GM19438 (cell line): ENCODE measurements at regions not wholly inside any gene's neighbourhood (a gene's known extent, or its start where the extent isn't known, plus 50 kb on each side); places are given as distances from the start of the nearest gene placed in this dataset.
"Not testable (repeated sequence)": the region's sequence is repeated elsewhere in the genome, so short reads cannot be mapped to it uniquely, and the experiment has no call there.

ENCODE experiments used
- ATAC-seq: cut with Tn5 transposase; IDR thresholded peaks from one replicate; pipeline ENCODE4 v1.9.1; 2021; ENCODE audit warnings: low read depth; ENCODE audit not compliant: unreplicated experiment

GRCh38 chr6:94559829-94560537 is 1017.4 kb upstream of the MANEA start:
- ATAC-seq: no peak

DNA sequence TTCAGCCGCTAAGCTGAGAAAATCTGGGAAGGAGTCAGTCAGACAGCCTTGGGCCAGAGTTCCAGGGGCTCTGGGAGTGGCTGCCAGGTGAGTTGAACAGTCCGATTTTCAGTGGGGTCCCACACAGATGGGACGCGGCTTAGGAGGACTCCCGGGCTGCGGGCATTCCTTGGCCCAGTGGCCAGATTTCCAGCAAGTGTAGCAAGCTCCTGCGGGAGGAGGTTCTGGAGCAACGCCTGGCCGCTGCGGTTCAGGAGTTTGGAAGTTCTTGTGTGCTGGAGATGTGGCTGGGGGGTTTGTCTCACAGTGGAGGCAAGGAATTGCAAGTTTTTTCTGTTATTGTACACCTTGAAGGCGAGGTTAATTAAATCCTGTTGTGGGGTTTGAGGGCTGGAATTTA is 1020.1 kb upstream of the MANEA start:
- not testable (repeated sequence) for ATAC-seq

GRCh38 chr6:94548201-94548600 is 1029.1 kb upstream of the MANEA start:
- no peak for ATAC-seq

DNA sequence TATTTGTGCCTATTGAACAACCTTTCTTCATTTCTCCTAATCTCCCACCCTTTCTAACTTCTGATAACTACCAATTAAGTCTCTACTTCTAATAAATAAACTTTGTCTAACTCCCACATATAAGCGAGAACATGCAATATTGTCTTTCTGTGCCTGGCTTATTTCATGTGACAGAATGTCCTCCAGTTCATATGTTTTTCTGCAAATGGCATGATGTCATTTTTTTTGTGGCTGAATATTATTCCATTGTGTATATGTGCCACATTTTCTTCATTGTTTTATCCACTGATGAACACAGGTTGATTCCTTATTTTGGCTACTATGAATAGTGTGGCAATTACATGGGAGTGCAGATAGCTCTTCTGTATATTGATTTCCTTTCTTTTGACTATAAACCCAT is 1041.5 kb upstream of the MANEA start:
- no peak for ATAC-seq

DNA sequence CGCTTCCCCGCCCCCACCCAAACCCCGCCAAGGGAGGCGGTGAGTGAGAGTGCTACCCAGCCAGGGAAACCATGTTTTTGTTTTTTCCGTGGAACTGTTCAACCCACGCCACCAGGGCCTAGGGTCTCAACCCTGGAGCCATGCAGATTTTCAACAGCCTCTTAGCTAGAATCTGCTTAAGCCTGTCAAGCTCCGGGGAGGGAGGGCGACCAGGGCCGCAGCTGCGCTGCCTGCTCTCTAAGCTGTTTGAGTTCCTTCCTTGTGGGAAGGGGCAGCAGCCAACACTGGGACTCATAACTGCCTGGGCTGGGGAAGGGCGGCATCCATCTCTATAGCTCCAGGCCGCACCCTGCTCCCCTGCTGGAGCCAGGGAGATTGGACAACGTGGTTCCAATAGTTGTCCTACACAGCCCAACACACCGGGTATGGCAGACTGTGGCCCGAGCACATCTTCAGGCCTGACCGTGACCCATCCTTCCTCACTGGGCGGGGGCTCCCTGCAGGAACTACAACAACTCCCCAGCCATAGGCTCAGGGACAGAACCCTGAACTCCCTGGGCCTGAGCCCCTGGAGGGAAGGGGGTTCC is 1065.7 kb upstream of the MANEA start:
- no peak for ATAC-seq

GRCh38 chr6:94510877-94511276 is 1066.5 kb upstream of the MANEA start:
- no peak for ATAC-seq

DNA sequence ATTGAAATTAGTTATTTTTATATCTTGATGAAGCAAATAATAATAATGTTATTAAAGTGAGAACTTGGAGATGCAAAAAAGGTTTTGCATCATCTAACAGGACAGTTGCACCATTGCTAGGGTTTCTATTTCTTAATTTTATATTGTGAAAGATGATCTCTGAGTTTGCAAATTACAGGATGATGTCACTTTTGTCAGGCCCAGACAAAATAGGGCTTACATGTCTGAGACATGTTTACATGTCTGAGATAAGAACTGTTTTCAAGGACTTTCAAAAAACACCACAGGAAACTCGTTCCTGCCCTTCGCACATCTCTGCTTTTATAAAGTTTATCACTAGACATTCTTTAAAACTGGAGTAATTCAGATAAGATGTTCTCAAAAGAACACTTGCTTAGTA is 1075.8 kb upstream of the MANEA start:
- no peak for ATAC-seq

- no peak for ATAC-seq
Observed at GRCh38 chr6:94498099-94498498, 1078.7 kb upstream of the EPHA7 start.

DNA sequence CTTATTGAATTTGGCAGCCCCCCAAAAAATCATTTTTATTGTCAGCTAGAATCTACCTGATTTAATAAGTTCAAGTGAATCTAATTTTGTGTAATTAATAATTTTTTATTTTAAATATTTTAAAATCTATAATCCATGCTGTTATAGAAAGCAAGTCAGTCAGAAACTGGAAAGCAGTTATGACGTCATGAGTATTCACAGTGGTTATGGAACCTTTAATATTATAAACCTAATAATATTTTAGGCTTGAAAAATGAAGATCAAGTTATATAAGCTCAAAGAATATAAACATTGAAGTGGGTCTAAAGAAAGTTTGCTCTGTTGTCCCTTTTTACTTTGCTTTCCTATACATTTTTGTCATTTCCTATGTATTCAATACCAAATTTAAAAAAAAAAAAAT is 1075.1 kb upstream of the EPHA7 start:
- no peak for ATAC-seq

GRCh38 chr6:94487371-94487770 is 1068.0 kb upstream of the EPHA7 start:
- ATAC-seq: no peak

GRCh38 chr6:94478133-94479005 is 1059.0 kb upstream of the EPHA7 start:
- ATAC-seq: no peak

- no peak for ATAC-seq
Observed at GRCh38 chr6:94468830-94469229, 1049.5 kb upstream of the EPHA7 start.

DNA sequence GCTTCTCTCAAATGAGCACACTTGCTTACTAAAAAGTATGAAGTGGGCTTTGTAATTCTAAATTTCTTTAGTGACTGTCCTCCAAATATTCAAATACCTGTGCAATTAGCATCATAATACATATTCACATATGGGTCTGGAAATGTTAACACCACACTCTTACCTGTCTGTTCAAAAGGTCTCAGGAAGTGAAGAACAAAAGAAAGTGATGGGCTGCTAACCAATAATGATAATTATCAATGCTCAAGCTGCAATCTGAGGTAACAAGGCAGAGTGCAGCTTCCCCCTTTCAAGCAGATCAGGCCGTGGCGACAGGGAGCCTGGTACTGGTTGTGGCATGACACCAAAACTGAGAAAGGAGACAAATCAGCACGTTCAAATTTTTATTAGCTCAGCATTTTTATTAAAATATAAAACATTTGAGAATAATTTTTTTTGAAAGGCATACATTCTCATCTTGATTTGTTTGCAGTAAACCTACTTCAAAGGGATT is 1044.7 kb upstream of the EPHA7 start:
- ATAC-seq: no peak

DNA sequence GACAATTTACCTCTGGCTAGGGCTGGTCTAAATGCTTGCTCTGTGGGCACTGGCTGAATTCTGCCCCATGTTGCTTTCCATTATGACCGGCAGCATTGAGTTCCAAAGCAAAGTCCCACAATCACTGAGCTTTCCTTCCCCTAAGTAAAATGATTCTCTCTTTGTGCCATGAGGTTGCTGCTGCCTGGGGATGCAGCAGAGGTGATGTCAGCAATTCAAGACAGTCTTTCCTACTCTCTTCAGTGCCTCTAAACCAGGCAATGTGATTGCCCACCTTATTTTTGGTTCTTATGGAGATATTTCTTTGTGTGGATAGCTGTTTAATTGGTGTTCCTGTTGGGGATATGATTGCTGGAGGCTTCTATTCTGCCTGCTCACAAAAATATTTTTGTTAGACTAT is 1043.9 kb upstream of the EPHA7 start:
- no peak for ATAC-seq

- ATAC-seq: no peak
Observed at GRCh38 chr6:94462231-94462630, 1042.9 kb upstream of the EPHA7 start.

DNA sequence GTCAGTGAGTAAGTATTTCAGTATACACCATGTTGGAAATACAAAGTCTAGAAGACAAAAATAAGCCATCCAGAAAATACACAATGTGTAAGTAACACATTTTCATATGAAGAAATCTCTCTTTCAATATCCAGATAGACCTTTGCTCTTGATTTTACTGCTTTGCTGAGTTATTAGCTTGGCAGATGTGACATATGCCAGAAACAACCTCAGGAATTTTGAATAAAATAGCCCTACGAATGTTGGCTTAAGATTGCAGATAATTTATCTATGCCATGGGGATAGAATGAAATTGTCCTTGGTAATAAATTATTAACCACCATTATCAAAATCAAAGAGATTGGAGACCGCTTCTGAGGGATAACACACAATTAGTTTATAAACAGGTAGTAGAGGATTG is 1036.9 kb upstream of the EPHA7 start:
- no peak for ATAC-seq

- no peak for ATAC-seq
Observed at GRCh38 chr6:94454231-94454630, 1034.9 kb upstream of the EPHA7 start.

DNA sequence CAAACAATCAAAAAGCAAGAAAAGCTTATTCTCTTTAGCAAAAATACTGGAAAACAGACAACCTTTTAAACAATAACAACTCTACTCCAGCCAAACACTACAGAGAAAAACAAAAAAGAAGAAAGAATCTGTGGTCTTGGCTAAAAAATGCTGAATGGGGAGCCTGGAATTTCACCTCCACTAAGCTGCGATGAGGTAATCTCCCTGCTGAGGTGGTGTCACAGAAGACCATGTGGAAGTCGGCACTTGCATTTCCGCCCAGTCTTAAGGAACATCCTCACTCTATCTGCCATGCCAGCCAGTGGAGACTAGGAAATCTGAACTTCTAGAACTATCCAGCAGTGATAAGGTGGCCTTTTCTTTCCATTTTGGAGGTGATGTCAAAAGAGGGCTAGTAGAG is 1026.8 kb upstream of the EPHA7 start:
- ATAC-seq: no peak

GRCh38 chr6:94443701-94444100 is 1024.3 kb upstream of the EPHA7 start:
- ATAC-seq: no peak

DNA sequence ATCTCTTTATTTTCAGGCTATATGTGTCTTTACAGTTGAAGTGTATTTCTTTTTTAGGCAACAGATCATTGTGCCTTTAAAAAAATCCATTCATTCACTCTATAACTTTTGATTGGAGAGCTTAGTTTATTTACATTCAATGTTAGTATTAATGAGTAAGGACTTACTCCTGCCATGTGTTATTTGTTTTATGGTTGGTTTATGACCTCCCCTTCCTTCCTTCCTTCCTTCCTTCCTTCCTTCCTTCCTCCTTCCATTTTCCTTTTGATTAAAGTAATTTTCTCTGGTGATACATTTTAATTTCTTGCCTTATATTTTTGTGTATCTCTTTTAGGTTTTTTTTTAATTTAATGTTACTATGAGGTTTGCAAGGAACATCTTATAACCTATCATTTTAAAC is 1005.3 kb upstream of the EPHA7 start:
- no peak for ATAC-seq

- ATAC-seq: no peak
Observed at GRCh38 chr6:94417363-94417762, 998.0 kb upstream of the EPHA7 start.
